ENCODE measurements at regions not wholly inside any gene's neighbourhood (a gene's known extent, or its start where the extent isn't known, plus 50 kb on each side); places are given as distances from the start of the nearest gene placed in this dataset.

GRCh38 chr3:72615182-72615581 is 233.1 kb downstream of the SHQ1 start:
- intact Hi-C loops (cut with micrococcal nuclease): no loop called here
- DNase-seq: no peak
- TF ChIP-seq, protein P1, sequence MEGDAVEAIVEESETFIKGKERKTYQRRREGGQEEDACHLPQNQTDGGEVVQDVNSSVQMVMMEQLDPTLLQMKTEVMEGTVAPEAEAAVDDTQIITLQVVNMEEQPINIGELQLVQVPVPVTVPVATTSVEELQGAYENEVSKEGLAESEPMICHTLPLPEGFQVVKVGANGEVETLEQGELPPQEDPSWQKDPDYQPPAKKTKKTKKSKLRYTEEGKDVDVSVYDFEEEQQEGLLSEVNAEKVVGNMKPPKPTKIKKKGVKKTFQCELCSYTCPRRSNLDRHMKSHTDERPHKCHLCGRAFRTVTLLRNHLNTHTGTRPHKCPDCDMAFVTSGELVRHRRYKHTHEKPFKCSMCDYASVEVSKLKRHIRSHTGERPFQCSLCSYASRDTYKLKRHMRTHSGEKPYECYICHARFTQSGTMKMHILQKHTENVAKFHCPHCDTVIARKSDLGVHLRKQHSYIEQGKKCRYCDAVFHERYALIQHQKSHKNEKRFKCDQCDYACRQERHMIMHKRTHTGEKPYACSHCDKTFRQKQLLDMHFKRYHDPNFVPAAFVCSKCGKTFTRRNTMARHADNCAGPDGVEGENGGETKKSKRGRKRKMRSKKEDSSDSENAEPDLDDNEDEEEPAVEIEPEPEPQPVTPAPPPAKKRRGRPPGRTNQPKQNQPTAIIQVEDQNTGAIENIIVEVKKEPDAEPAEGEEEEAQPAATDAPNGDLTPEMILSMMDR (IDR thresholded peaks at IDR 0.05): no peak

DNA sequence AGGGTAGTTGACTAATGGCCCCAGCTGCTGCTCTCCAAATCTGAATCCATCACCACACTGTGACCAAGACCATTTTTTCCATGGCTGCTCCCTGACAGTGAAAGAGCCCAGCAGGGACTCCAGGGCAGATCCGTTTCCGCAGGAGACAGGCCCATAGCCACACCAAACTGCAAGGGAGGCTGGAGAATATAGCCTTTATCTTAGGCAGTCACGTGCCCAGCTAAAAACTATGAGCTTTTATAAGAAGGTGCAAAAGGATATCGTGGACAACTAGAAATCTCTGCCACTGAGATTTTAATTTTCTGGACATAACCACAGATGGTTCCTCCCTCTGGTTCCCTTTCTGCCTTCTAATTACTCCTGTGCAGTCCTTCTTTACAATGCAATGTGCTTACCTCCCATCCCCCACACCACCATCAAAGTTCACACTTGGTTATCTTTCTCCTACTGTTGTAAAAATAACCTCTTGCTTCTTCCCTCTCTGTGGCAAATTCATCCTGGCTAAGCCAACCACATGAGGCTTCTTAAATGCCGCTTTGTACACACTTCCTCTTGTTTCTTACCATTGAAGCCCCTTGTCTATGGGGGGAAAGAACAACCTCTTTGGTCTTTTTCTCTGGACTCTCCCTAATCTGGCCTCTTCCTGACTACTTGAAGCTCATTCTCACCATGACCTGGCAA is 233.7 kb downstream of the SHQ1 start:
- Mint-ChIP-seq H3K4me3 (peak overlapping the region in 1 of 2 donors; percentile 73), H3K36me3 (peaks cover 3 to 5% of the 10 kb centered on the region in 2 donors), H3K27ac (peak overlapping the region in 4 of 7 donors; percentile 3 to 26 (median 18)), H3K9me3 (peaks cover 2 to 7% (median 4%) of the 10 kb centered on the region in 7 donors), H3K4me1 (peaks cover 40% of the 10 kb centered on the region), H3K27me3 (ENCODE audit: low read depth in 3 of 3) (peaks cover 0 to 5% (median 0%) of the 10 kb centered on the region in 3 donors)
- Histone ChIP-seq H3K9me3 (replicated peaks in 1 of 2; ENCODE audit: control insufficient read depth in 1 of 2, insufficient read depth in 1 of 2, low read length in 2 of 2) (peaks cover 0 to 3% of the 10 kb centered on the region in 2 donors), H3K4me3 (replicated peaks in 1 of 3; ENCODE audit: low read depth in 2 of 3, low read length in 3 of 3) (no peak overlapping the region), H3K36me3 (replicated peaks in 1 of 2; ENCODE audit: control insufficient read depth in 1 of 2, insufficient read depth in 2 of 2, low read length in 2 of 2) (no peaks in the 10 kb centered on the region), H3K4me1 (ENCODE audit: control insufficient read depth in 1 of 2, insufficient read depth in 2 of 2, low read length in 2 of 2) (peaks cover 37 to 40% of the 10 kb centered on the region in 2 donors), H4K20me1 (ENCODE audit: insufficient read depth, low read length) (no peaks in the 10 kb centered on the region), H2AFZ (ENCODE audit: insufficient read depth, low read depth, low read length, poor library complexity, severe bottlenecking) (peak overlapping the region; percentile 24), H3K27ac (ENCODE audit: low read depth in 1 of 2, low read length in 2 of 2) (no peak overlapping the region), H3K27me3 (ENCODE audit: control insufficient read depth in 2 of 2, insufficient read depth in 2 of 2, low read length in 2 of 2) (no peaks in the 10 kb centered on the region), H3K9ac (ENCODE audit: insufficient read depth, low read length, poor library complexity, severe bottlenecking) (no peak overlapping the region), H3K79me2 (ENCODE audit: insufficient read depth, low read length) (no peaks in the 10 kb centered on the region), H3K4me2 (replicated peaks; ENCODE audit: extremely low read depth, low read length, poor library complexity, severe bottlenecking) (peak overlapping the region; percentile 16)
- TF ChIP-seq, protein P1 (IDR thresholded peaks at IDR 0.05): no peak
- intact Hi-C loops (cut with micrococcal nuclease): no loop called here
- WGBS (ENCODE audit: insufficient coverage): 47% methylated on average over 5 of the region's 5 CpGs
- DNase-seq: peak in 2 of 3 donors; percentile 20 to 21

More at GRCh38 chr3:72615182-72615581, 233.1 kb downstream of the SHQ1 start:
- Mint-ChIP-seq H3K9me3 (peaks cover 2 to 7% (median 4%) of the 10 kb centered on the region in 7 donors), H3K4me3 (peak overlapping the region in 1 of 2 donors; percentile 6), H3K36me3 (peaks cover 3 to 5% of the 10 kb centered on the region in 2 donors), H3K4me1 (peaks cover 43% of the 10 kb centered on the region), H3K27me3 (ENCODE audit: low read depth in 3 of 3) (peaks cover 0 to 5% (median 0%) of the 10 kb centered on the region in 3 donors), H3K27ac (no peak overlapping the region)
- Histone ChIP-seq H3K36me3 (replicated peaks in 1 of 2; ENCODE audit: control insufficient read depth in 1 of 2, insufficient read depth in 2 of 2, low read length in 2 of 2) (no peaks in the 10 kb centered on the region), H3K4me1 (ENCODE audit: control insufficient read depth in 1 of 2, insufficient read depth in 2 of 2, low read length in 2 of 2) (peaks cover 39 to 42% of the 10 kb centered on the region in 2 donors), H3K4me3 (replicated peaks in 1 of 3; ENCODE audit: low read depth in 2 of 3, low read length in 3 of 3) (no peak overlapping the region), H3K27me3 (ENCODE audit: control insufficient read depth in 2 of 2, insufficient read depth in 2 of 2, low read length in 2 of 2) (no peaks in the 10 kb centered on the region), H3K9me3 (replicated peaks in 1 of 2; ENCODE audit: control insufficient read depth in 1 of 2, insufficient read depth in 1 of 2, low read length in 2 of 2) (peaks cover 0 to 3% of the 10 kb centered on the region in 2 donors), H3K9ac (ENCODE audit: insufficient read depth, low read length, poor library complexity, severe bottlenecking) (no peak overlapping the region), H3K79me2 (ENCODE audit: insufficient read depth, low read length) (no peaks in the 10 kb centered on the region), H3K27ac (ENCODE audit: low read depth in 1 of 2, low read length in 2 of 2) (no peak overlapping the region), H4K20me1 (ENCODE audit: insufficient read depth, low read length) (no peaks in the 10 kb centered on the region), H2AFZ (ENCODE audit: insufficient read depth, low read depth, low read length, poor library complexity, severe bottlenecking) (no peak overlapping the region), H3K4me2 (replicated peaks; ENCODE audit: extremely low read depth, low read length, poor library complexity, severe bottlenecking) (no peak overlapping the region)
- WGBS (ENCODE audit: insufficient coverage): no CpG with 5 or more reads among the region's 3 CpGs
